OCI-LY1 (cell line): ENCODE measurements at regions not wholly inside any gene's neighbourhood (a gene's known extent, or its start where the extent isn't known, plus 50 kb on each side); places are given as distances from the start of the nearest gene placed in this dataset.

Experiments
- H2AFZ ChIP-seq: fragments of 200-600 bp; sonication (generic), shearing (Covaris generic); 2 replicates; pipeline ENCODE4 v1.6.0; 2014; ENCODE audit warnings: antibody characterized with exemption, mild to moderate bottlenecking, low read length
- H3F3A ChIP-seq: fragments of 200-600 bp; sonication (generic), shearing (Covaris generic); 2 replicates; pipeline ENCODE4 v1.6.0; 2014; ENCODE audit warnings: mild to moderate bottlenecking, antibody characterized with exemption, low read length, moderate library complexity; ENCODE audit not compliant: insufficient read depth
- H3K27ac ChIP-seq: fragments of 200-600 bp; sonication (generic); 2 replicates; pipeline ENCODE4 v1.5.1; 2014; ENCODE audit warnings: low read length, mixed run types, mild to moderate bottlenecking, low read depth; ENCODE audit not compliant: poor library complexity, severe bottlenecking
- H3K27me3 ChIP-seq: fragments of 200-600 bp; sonication (generic); 2 replicates; pipeline ENCODE4 v1.6.0; 2014; ENCODE audit warnings: antibody characterized with exemption, mild to moderate bottlenecking, low read length, moderate library complexity; ENCODE audit not compliant: insufficient read depth
- H3K36me3 ChIP-seq: fragments of 200-600 bp; sonication (generic); 2 replicates; pipeline ENCODE4 v1.6.1; 2014; ENCODE audit warnings: mild to moderate bottlenecking, antibody characterized with exemption, low read length, moderate library complexity, mixed read lengths; ENCODE audit not compliant: insufficient read depth
- H3K4me1 ChIP-seq: fragments of 200-600 bp; sonication (generic); 2 replicates; pipeline ENCODE4 v1.5.1; 2014; ENCODE audit warnings: mild to moderate bottlenecking, low read length, moderate library complexity; ENCODE audit not compliant: insufficient read depth, severe bottlenecking
- H3K4me2 ChIP-seq: fragments of 200-600 bp; sonication (generic), shearing (Covaris generic); 2 replicates; pipeline ENCODE4 v1.6.1; 2014; ENCODE audit warnings: low read length
- H3K4me3 ChIP-seq: fragments of 200-600 bp; sonication (generic); 2 replicates; pipeline ENCODE4 v1.5.1; 2014; ENCODE audit warnings: low read length, low read depth, mild to moderate bottlenecking, mixed read lengths; ENCODE audit not compliant: poor library complexity, severe bottlenecking
- H3K79me2 ChIP-seq: fragments of 200-600 bp; shearing (Covaris generic); 2 replicates; pipeline ENCODE4 v1.6.1; 2016; ENCODE audit warnings: mixed run types, low read length, mixed read lengths; ENCODE audit not compliant: insufficient read depth
- H3K9ac ChIP-seq: fragments of 200-600 bp; sonication (generic), shearing (Covaris generic); 2 replicates; pipeline ENCODE4 v1.6.1; 2014; ENCODE audit warnings: mild to moderate bottlenecking, low read length, mixed read lengths
- H3K9me2 ChIP-seq: fragments of 200-600 bp; sonication (generic), shearing (Covaris generic); 2 replicates; pipeline ENCODE4 v1.6.1; 2014; ENCODE audit warnings: low read depth, mild to moderate bottlenecking, low read length, mixed read lengths
- H3K9me3 ChIP-seq: fragments of 200-600 bp; shearing (Covaris generic); 2 replicates; pipeline ENCODE4 v1.6.1; 2014; ENCODE audit warnings: low read length, mixed read lengths
- H4K20me1 ChIP-seq: fragments of 200-600 bp; sonication (generic), shearing (Covaris generic); 2 replicates; pipeline ENCODE4 v1.6.0; 2016; ENCODE audit warnings: mild to moderate bottlenecking, low read length; ENCODE audit not compliant: insufficient read depth
- CTCF ChIP-seq: fragments of 200-600 bp; sonication (generic), shearing (Covaris generic); IDR thresholded peaks from 2 replicates; pipeline ENCODE4 v1.5.1; 2017; ENCODE audit warnings: mild to moderate bottlenecking, antibody characterized with exemption, low read length, moderate library complexity, mixed read lengths
- EZH2 ChIP-seq: fragments of 200-600 bp; sonication (generic), shearing (Covaris generic); IDR thresholded peaks from 2 replicates; pipeline ENCODE4 v1.8.0; 2017; ENCODE audit warnings: borderline replicate concordance, mixed run types, mild to moderate bottlenecking, antibody characterized with exemption, low read length, moderate library complexity, mixed read lengths

- no peaks in the 10 kb centered on the region for H3K9me3 ChIP-seq
- no peaks in the 10 kb centered on the region for H3K36me3 ChIP-seq
- H3K4me1 ChIP-seq = no peaks in the 10 kb centered on the region
- H3K9me2 ChIP-seq = no peaks in the 10 kb centered on the region
- no peaks in the 10 kb centered on the region for H3K79me2 ChIP-seq
- H3K27ac ChIP-seq = no peak overlapping the region
- no peak overlapping the region for H3K9ac ChIP-seq
- H3K4me3 ChIP-seq = no peak overlapping the region
- no peaks in the 10 kb centered on the region for H4K20me1 ChIP-seq
- H3F3A ChIP-seq = no peaks in the 10 kb centered on the region
- no peak for TF ChIP-seq EZH2
- TF ChIP-seq CTCF = no peak
- H3K4me2 ChIP-seq = no peak overlapping the region
- H3K27me3 ChIP-seq = no peaks in the 10 kb centered on the region
- no peak overlapping the region for H2AFZ ChIP-seq
These were observed 292.1 kb downstream of the CGGBP1 start for GRCh38 chr3:87766721-87767120.

- no peak for TF ChIP-seq EZH2
- Histone ChIP-seq H3K9ac (no peak overlapping the region), H2AFZ (no peak overlapping the region), H3K4me1 (no peaks in the 10 kb centered on the region), H3F3A (no peaks in the 10 kb centered on the region), H3K27ac (no peak overlapping the region), H3K79me2 (no peaks in the 10 kb centered on the region), H3K9me3 (no peaks in the 10 kb centered on the region), H3K4me3 (no peak overlapping the region), H3K4me2 (no peak overlapping the region), H3K36me3 (no peaks in the 10 kb centered on the region), H4K20me1 (no peaks in the 10 kb centered on the region), H3K27me3 (no peaks in the 10 kb centered on the region), H3K9me2 (no peaks in the 10 kb centered on the region)
These were observed 293.5 kb downstream of the CGGBP1 start for GRCh38 chr3:87765256-87765655.

GRCh38 chr3:87761795-87762194, 297.0 kb downstream of the CGGBP1 start:
- H3K9ac ChIP-seq = no peak overlapping the region
- no peak for TF ChIP-seq EZH2
- TF ChIP-seq CTCF = no peak
- H3K9me3 ChIP-seq = no peaks in the 10 kb centered on the region
- H3K79me2 ChIP-seq = no peaks in the 10 kb centered on the region
- no peak overlapping the region for H3K4me3 ChIP-seq
- H3K36me3 ChIP-seq = no peaks in the 10 kb centered on the region
- no peaks in the 10 kb centered on the region for H3K9me2 ChIP-seq
- H3K27me3 ChIP-seq = no peaks in the 10 kb centered on the region
- no peaks in the 10 kb centered on the region for H4K20me1 ChIP-seq
- H3K4me2 ChIP-seq = no peak overlapping the region
- H3K27ac ChIP-seq = no peak overlapping the region
- no peak overlapping the region for H2AFZ ChIP-seq
- H3F3A ChIP-seq = no peaks in the 10 kb centered on the region
- H3K4me1 ChIP-seq = no peaks in the 10 kb centered on the region

- TF ChIP-seq EZH2 (no peak), CTCF (no peak)
- H3K4me2 ChIP-seq = no peak overlapping the region
These were observed 297.5 kb downstream of the CGGBP1 start for GRCh38 chr3:87761341-87761740.

More at GRCh38 chr3:87761341-87761740, 297.5 kb downstream of the CGGBP1 start:
- no peaks in the 10 kb centered on the region for H4K20me1 ChIP-seq
- no peaks in the 10 kb centered on the region for H3K79me2 ChIP-seq
- H3K4me3 ChIP-seq = no peak overlapping the region
- no peak overlapping the region for H3K27ac ChIP-seq
- no peaks in the 10 kb centered on the region for H3K9me3 ChIP-seq
- H3K9ac ChIP-seq = no peak overlapping the region
- no peaks in the 10 kb centered on the region for H3K4me1 ChIP-seq
- H3K36me3 ChIP-seq = no peaks in the 10 kb centered on the region
- no peak overlapping the region for H2AFZ ChIP-seq
- H3K27me3 ChIP-seq = no peaks in the 10 kb centered on the region
- no peaks in the 10 kb centered on the region for H3F3A ChIP-seq
- H3K9me2 ChIP-seq = no peaks in the 10 kb centered on the region
